NCI-H2171 (cell line): ENCODE measurements at regions not wholly inside any gene's neighbourhood (a gene's known extent, or its start where the extent isn't known, plus 50 kb on each side); places are given as distances from the start of the nearest gene placed in this dataset.

Source experiments
- DNase-seq: peaks from one replicate; lab custom pipeline; 2025; lab: John Stamatoyannopoulos, UW

DNA sequence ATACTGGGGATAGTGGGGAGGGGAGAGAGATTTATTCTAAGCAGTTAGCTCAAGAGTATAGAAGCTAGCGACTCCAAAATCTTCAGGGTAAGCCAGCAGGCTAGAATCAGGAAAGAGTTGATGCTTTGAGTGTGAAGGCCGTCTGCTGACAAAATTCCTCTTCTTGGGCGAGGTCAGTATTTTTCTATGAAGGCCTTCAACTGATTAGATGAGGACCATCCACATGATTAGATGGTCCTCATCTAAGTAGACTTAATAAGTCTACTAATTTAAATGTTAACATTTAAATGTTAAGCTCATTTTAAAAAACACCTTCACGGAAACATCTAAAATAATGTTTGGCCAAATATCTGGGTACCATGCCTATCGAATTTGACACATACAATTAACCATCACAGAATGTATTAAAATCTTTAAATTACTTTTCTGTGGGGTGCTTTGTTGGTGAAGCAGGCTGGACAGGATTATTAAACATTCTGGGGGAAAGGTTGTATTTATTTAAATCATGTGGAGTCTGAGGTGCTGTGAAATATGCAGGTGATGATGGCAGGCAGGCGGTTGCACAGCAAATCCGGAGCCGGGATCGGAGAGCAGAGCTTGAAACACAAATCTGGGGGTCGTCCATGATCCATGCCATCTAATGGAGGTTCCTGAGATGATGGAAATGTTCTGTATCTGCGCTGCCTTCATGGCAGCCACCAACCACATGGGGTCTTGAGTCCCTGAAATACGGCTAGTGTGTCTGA is 49.8 kb upstream of the ADORA2B start:
- DNase-seq, result no peak
